GM21390 (cell line): ENCODE measurements at regions not wholly inside any gene's neighbourhood (a gene's known extent, or its start where the extent isn't known, plus 50 kb on each side); places are given as distances from the start of the nearest gene placed in this dataset.
"Not testable (repeated sequence)": the region's sequence is repeated elsewhere in the genome, so short reads cannot be mapped to it uniquely, and the experiment has no call there.

ENCODE experiments used
- ATAC-seq: cut with Tn5 transposase; IDR thresholded peaks from one replicate; pipeline ENCODE4 v1.9.1; 2021; ENCODE audit not compliant: unreplicated experiment

GRCh38 chr6:139448998-139449610 is 74.7 kb upstream of the CITED2 start:
- no peak for ATAC-seq

- ATAC-seq: peak; percentile 88
Observed at GRCh38 chr6:139448051-139448649, 73.7 kb upstream of the CITED2 start.

DNA sequence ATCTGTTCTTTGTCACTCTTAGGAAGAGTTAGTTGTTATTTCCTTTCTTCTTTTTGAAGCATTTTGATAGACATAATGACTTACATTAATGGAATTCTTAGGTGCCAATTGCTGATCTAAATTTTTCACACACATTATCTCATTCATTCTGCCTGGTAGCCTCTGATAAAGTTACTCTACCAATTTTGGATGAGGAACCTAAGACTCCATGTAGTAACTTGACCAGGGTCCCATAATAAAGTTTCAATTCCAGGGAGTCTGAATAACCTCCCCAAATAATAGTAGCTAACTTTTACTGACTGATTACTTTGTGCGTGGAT is 73.2 kb upstream of the CITED2 start:
- no peak for ATAC-seq

DNA sequence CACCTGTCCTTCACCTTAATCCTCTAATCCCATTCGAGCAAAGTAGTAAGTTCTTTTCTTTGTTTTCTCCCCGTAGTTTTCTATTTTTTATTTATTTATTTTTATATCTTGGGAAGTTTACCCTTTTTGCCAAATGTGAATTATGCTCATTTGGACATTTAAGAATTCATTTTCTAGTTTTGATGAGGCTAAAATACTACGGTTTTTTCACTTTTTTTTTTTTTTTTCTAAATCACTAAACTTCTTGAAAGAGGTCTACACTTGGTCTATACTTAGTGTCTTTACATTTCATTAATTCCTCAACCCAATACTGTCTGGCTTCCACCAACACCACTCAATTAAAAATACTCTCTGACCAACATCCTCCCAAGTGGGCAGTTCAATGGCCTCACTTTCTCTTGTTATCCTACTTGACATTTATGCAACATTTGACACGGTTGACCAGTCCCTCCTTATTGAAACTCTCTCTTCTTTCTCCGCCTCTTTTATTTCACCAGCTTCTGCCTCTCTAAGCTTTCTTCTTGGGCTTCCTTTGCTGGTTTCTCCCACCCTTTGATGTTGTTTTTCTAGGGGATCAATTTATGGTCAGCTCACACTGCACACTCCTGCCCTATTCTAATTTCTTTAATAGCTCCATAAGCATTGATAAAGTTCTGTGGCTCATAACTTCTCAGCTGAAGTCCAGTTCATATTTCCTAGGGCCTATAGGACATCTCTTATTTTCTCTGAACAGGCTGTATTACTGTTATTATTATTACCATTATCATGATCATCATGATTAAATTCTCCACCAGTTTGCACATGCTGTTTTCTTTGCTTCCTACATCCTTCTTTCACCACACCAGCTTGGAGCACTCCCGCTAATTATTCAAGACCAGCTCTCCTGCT is 72.6 kb upstream of the CITED2 start:
- no peak for ATAC-seq

GRCh38 chr6:139446138-139446715 is 71.8 kb upstream of the CITED2 start:
- ATAC-seq: no peak

DNA sequence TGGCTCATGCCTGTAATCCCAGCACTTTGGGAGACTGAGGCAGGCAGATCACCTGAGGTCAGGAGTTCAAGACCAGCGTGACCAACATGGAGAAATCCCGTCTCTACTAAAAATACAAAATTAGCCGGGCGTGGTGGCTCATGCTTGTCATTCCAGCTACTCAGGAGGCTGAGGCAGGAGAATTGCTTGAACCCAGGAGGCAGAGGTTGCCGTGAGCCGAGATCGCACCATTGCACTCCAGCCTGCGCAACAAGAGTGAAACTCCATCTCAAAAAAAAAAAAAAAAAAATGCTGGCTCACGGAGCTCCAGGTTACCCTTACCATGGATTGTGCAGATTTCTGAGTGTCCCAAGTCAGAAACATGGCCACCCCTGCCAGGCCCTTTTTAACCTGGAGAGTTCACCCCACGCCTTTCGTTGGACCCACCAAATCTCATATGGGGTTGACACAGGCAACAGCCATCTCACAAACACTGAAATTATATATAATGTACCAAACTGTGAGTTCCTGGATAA is 69.9 kb upstream of the CITED2 start:
- ATAC-seq: not testable (repeated sequence)

DNA sequence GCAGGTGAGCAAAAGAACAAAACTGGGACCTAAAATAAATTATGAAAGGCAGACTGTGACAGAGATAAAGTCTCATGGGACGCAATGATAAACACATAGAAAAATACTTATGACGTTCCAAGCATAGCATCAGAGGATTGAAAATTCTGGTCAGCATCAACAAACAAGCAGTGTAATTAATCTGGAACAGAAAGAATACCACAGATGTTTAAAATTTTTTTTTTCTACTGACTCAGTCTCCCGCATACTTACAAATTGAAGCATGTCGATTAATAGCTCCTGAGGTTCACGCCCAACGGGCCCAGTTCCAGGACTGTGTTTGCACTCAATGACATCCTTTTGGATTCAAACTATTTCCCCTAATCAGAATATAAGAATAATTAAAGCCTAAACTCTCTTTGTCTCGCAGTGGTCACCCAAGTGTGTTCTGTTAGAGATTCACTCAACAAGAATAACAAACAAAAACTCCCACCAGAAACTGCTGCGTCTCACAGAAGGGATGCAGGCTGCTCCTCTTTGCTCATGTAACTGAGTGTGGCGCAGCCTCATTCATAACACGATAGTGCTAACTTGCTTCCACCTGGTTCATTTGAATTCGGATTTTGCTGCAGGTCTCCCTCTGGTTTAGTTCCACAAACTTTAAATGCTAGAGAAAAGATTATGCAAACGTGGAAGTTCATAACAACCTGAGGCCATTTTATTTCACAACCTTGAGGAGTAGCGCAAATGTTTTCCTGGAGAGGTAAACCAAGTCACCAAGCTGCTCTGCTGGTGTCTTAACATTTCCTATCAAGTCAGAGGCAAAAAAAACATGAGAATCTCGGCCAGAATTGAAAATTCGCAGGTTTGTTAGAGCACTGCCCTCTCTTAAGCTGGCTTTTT is 69.0 kb upstream of the CITED2 start:
- ATAC-seq: no peak

DNA sequence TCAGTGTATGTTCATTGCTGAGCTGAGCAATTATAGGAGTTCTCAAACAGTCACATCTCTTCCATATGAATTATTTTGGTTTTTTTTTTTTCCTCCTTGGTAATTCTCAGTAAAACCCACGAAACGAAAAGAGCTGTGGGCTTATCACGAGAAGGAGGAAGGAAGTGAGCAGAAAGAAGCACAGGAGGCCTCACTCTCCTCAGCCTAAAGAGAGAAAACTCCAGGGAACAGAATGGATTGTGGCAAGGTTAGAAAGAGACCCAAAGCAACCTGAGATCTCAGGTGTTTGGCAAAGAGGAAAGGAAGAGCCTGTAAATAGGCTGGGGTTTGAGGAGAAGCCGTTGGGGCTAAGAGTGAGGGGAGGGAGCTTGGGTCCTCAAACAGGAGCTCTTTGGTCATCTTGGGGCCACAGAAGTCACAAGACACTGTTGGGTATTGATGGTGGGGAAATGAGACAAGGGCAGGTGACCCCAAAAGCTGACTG is 67.8 kb upstream of the CITED2 start:
- ATAC-seq: no peak

- ATAC-seq: no peak
Observed at GRCh38 chr6:139439349-139439748, 64.9 kb upstream of the CITED2 start.

- no peak for ATAC-seq
Observed at GRCh38 chr6:139438775-139439174, 64.3 kb upstream of the CITED2 start.

DNA sequence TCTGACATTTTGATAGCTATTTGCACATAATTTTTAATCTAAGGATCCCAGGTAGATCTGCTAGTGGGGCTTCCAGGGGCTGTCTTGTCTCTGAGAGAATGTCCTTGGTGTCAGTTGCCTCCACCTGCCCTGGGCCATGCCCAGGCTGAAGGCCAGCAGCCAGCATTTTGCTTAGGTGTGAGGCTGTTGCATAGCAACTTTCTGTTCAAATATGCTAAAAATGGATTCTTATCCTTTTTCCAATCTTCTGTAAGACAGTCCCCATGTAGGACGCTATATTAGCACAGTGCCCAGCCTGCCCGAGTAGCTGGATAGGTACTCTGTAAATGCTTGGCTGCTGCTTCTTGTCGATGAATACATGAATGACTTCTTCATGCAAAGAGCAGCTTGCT is 62.5 kb upstream of the CITED2 start:
- no peak for ATAC-seq

- ATAC-seq: no peak
Observed at GRCh38 chr6:139436200-139436956, 61.9 kb upstream of the CITED2 start.

DNA sequence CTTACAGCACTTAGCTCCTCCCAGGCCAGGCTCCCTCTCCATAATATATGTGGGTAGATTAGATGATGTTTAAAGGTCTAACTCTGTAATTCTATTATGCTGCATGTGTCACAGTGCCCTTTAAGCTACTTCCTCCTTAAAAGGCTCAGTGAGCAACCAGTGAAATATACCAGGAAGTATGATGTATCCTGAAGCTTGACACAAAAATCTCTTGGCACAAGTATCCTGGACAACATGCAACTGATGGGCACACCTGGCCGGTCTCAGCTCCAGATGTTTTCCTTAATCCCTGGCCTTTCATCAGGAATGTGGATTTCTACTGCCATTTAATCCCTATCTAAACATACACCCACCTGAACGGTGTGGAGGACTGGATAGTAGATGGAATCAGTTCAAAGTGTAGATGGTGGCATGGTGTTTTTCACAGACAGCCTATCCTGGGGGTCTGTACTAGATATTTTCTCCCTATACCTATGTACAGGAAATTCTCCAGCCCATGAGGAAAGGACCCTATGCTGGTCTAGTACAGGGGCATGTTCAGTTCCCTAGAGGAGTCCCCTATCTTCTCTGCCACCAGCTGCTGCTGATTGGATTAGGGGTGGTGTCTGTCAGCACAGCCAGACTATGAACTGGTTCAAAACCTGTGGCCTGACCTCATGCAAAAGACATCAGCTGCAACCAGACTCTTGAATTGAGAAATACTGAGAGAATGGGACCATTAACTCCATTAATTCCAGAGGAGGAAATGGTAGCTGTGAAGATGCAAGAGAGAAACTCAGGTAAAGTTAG is 59.4 kb upstream of the CITED2 start:
- ATAC-seq: no peak

- ATAC-seq: no peak
Observed at GRCh38 chr6:139431602-139431956, 57.1 kb upstream of the CITED2 start.

DNA sequence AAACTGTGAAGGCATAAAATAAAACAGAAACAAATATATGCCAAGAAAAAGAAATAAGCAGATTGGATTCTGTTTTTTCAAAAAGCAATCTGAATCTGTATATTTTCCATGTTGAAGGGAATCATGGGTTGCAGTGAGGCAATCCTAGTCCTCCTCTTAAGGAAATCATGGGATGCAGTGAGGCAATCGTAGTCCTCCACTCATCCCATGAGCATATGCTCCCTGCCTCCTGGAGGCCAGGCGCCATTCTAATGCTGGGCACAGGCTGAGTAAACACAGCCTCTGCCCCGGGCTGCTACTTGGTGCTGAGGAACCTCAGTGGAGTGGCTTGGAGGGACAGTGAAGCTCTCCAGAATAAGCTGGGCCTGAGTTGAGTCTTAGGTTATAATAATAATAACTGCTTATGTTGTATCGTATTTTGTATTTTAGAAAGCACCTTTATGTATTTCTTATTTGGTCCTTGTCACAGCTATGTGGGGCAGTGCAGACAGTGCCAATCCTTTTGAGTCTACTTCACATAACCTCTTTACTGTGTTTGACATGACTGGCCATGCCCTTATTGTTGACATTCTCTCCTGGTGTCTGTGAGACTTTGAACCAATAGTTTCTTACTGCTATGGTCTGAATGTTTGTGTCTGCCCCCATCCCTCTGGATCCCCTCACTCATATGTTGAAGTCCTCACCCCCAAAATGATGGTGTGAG is 56.6 kb upstream of the CITED2 start:
- no peak for ATAC-seq

GRCh38 chr6:139429580-139430145 is 55.2 kb upstream of the CITED2 start:
- no peak for ATAC-seq

DNA sequence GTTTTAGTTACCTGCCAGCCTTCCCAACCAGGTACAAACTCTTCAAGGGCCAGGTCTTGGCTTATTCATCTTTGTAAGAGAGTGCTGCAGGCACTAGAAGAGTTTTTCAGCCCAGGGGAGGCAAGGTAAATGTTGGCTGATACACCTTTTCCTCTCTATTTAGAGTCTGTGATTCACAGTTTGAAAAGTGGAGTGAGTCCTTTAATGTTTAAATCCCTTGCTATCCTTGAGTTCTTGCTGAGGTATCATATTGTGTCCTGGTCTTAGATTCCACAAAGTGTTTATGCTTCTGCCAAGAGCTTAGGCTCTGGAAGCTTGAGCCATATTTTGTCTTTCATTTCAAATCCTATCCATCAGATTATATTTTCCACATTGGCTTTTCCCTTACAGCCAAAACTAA is 52.8 kb upstream of the CITED2 start:
- no peak for ATAC-seq

GRCh38 chr6:139426795-139427194 is 52.3 kb upstream of the CITED2 start:
- no peak for ATAC-seq
